ENCODE measurements at regions not wholly inside any gene's neighbourhood (a gene's known extent, or its start where the extent isn't known, plus 50 kb on each side); places are given as distances from the start of the nearest gene placed in this dataset.

- peak; percentile 60 for DNase-seq
Observed at GRCh38 chrX:9196961-9197640, 163.2 kb upstream of the FAM9B start.

GRCh38 chrX:9204560-9204959 lies 170.6 kb upstream of the FAM9B start:
- DNase-seq, result no peak

GRCh38 chrX:9205599-9206223 lies 171.8 kb upstream of the FAM9B start:
- DNase-seq, result no peak

- no peak for DNase-seq
Observed at GRCh38 chrX:9207142-9207541, 173.2 kb upstream of the FAM9B start.

- DNase-seq, result no peak
Observed at GRCh38 chrX:9211269-9211668, 177.3 kb upstream of the FAM9B start.

GRCh38 chrX:9221781-9222180 lies 187.9 kb upstream of the FAM9B start:
- DNase-seq, result no peak

- no peak for DNase-seq
Observed at GRCh38 chrX:9222299-9222698, 188.4 kb upstream of the FAM9B start.

- DNase-seq, result peak; percentile 22
Observed at GRCh38 chrX:9227276-9227675, 193.3 kb upstream of the FAM9B start.

- no peak for DNase-seq
Observed at GRCh38 chrX:9231491-9231890, 197.6 kb upstream of the FAM9B start.

- peak; percentile 8 for DNase-seq
Observed at GRCh38 chrX:9233141-9233540, 199.2 kb upstream of the FAM9B start.

GRCh38 chrX:9234315-9234714 lies 200.4 kb upstream of the FAM9B start:
- DNase-seq, result no peak

- no peak for DNase-seq
Observed at GRCh38 chrX:9235722-9236121, 201.8 kb upstream of the FAM9B start.

- DNase-seq, result no peak
Observed at GRCh38 chrX:9240956-9241355, 207.0 kb upstream of the FAM9B start.

- no peak for DNase-seq
Observed at GRCh38 chrX:9241427-9241826, 207.5 kb upstream of the FAM9B start.

- peak; percentile 73 for DNase-seq
Observed at GRCh38 chrX:9249051-9249846, 215.3 kb upstream of the FAM9B start.

GRCh38 chrX:9252182-9252581 lies 212.7 kb upstream of the TBL1X start:
- no peak for DNase-seq

- DNase-seq, result no peak
Observed at GRCh38 chrX:9253211-9253610, 211.6 kb upstream of the TBL1X start.

GRCh38 chrX:9257718-9258420 lies 207.0 kb upstream of the TBL1X start:
- DNase-seq, result no peak

GRCh38 chrX:9258421-9259104 lies 206.3 kb upstream of the TBL1X start:
- DNase-seq, result no peak

GRCh38 chrX:9260603-9261002 lies 204.3 kb upstream of the TBL1X start:
- DNase-seq, result no peak

- DNase-seq, result no peak
Observed at GRCh38 chrX:9267415-9267814, 197.4 kb upstream of the TBL1X start.

- no peak for DNase-seq
Observed at GRCh38 chrX:9269134-9269533, 195.7 kb upstream of the TBL1X start.
